ENCODE measurements at regions not wholly inside any gene's neighbourhood (a gene's known extent, or its start where the extent isn't known, plus 50 kb on each side); places are given as distances from the start of the nearest gene placed in this dataset.

DNA sequence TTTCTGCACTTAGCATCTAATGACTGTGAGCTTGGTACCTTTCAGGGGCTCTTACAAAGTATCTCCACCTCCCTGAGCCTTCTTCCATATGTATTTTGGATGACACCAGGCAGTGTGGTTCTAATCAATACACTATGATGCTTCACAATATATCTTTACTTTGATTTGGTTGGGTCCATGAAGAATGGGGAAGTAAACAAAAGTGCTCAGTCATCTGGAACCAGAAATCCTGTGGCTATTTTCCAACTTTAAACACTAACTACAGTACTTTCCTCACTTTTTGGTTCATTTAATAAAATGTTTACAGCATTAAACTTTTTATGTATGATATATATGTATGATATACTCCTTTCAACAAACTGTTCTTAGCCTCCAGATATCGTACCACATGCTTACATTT is 216.4 kb upstream of the AFF2 start:
- TF ChIP-seq, protein P1, sequence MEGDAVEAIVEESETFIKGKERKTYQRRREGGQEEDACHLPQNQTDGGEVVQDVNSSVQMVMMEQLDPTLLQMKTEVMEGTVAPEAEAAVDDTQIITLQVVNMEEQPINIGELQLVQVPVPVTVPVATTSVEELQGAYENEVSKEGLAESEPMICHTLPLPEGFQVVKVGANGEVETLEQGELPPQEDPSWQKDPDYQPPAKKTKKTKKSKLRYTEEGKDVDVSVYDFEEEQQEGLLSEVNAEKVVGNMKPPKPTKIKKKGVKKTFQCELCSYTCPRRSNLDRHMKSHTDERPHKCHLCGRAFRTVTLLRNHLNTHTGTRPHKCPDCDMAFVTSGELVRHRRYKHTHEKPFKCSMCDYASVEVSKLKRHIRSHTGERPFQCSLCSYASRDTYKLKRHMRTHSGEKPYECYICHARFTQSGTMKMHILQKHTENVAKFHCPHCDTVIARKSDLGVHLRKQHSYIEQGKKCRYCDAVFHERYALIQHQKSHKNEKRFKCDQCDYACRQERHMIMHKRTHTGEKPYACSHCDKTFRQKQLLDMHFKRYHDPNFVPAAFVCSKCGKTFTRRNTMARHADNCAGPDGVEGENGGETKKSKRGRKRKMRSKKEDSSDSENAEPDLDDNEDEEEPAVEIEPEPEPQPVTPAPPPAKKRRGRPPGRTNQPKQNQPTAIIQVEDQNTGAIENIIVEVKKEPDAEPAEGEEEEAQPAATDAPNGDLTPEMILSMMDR (IDR thresholded peaks at IDR 0.05), result no peak
- no peak for TF ChIP-seq POLR2AphosphoS5 (IDR thresholded peaks at IDR 0.05)
